ENCODE measurements at regions not wholly inside any gene's neighbourhood (a gene's known extent, or its start where the extent isn't known, plus 50 kb on each side); places are given as distances from the start of the nearest gene placed in this dataset.

DNA sequence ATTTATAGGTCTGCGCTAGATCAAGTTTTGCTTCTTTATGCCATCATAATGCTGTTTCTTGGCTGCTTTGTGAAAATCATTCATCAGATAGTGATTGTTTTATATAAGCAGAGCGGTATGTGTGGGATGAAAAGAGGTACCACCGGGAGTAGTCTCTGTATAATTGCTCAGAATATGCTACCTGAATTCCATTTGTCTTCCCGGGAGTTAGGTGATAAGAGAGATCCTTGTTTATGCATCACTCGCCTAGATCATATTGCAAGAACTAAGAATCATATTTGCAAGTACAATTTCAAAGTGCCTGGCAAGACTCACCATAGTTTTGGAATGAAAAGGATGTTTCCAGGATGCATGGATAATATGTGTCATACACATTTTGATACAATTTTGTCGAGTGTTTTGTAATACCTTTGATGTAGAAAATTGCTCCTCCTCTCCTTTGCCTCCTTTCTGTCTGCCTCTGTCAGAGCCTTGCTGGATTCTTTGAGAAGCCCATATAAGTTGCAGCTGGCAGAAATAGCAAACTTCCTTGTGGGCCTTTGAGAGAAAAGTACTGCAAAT, 1306.0 kb upstream of the SLC10A2 start:
- Histone ChIP-seq H3K4me3 (ENCODE audit: insufficient read length, low read depth) (no peak overlapping the region), H3K9ac (ENCODE audit: insufficient read length, low read depth) (no peak overlapping the region), H3K36me3 (ENCODE audit: insufficient read depth, insufficient read length, low read length) (no peaks in the 10 kb centered on the region), H3K27me3 (ENCODE audit: insufficient read depth, insufficient read length) (no peaks in the 10 kb centered on the region), H3K9me3 (ENCODE audit: insufficient read depth, low read length) (no peaks in the 10 kb centered on the region), H3K4me1 (ENCODE audit: insufficient read depth, insufficient read length) (no peaks in the 10 kb centered on the region)
- TF ChIP-seq ZNF274 (IDR thresholded peaks at IDR 0.05; ENCODE audit: low read depth, low read length), result no peak
- no peak for TF ChIP-seq SUZ12 (IDR thresholded peaks at IDR 0.05; ENCODE audit: extremely low read depth, insufficient read depth, insufficient read length)
- no peak for TF ChIP-seq YY1 (IDR thresholded peaks at IDR 0.05; ENCODE audit: insufficient read depth, insufficient read length)
- DNase-seq (ENCODE audit: low read depth, low spot score), result no peak

DNA sequence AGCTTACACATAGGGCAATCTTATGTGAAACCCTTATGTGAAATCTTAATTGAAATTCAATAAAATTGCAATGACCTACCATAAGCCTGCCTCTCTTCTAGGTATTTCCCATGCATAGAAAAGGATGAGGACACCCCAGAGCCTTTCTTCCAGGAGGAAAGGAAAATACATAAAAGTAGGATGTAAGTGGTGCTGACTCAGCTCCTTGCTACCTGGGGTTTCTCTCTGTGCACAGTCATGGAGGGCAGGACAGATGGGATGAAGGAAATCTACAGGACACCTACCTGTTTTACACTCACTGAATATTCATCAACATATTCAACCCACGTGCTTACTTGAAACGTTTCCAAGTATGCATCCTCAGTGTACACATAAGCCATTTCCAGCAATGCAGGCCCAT, 1299.2 kb upstream of the SLC10A2 start:
- Histone ChIP-seq H3K36me3 (ENCODE audit: insufficient read depth, insufficient read length, low read length) (no peaks in the 10 kb centered on the region), H3K4me1 (ENCODE audit: insufficient read depth, insufficient read length) (no peaks in the 10 kb centered on the region), H3K9ac (ENCODE audit: insufficient read length, low read depth) (no peak overlapping the region), H3K4me3 (ENCODE audit: insufficient read length, low read depth) (no peak overlapping the region), H3K9me3 (ENCODE audit: insufficient read depth, low read length) (no peaks in the 10 kb centered on the region), H3K27me3 (ENCODE audit: insufficient read depth, insufficient read length) (no peaks in the 10 kb centered on the region)
- DNase-seq (ENCODE audit: low read depth, low spot score), result no peak
- no peak for TF ChIP-seq SUZ12 (IDR thresholded peaks at IDR 0.05; ENCODE audit: extremely low read depth, insufficient read depth, insufficient read length)
- no peak for TF ChIP-seq ZNF274 (IDR thresholded peaks at IDR 0.05; ENCODE audit: low read depth, low read length)
- no peak for TF ChIP-seq YY1 (IDR thresholded peaks at IDR 0.05; ENCODE audit: insufficient read depth, insufficient read length)

DNA sequence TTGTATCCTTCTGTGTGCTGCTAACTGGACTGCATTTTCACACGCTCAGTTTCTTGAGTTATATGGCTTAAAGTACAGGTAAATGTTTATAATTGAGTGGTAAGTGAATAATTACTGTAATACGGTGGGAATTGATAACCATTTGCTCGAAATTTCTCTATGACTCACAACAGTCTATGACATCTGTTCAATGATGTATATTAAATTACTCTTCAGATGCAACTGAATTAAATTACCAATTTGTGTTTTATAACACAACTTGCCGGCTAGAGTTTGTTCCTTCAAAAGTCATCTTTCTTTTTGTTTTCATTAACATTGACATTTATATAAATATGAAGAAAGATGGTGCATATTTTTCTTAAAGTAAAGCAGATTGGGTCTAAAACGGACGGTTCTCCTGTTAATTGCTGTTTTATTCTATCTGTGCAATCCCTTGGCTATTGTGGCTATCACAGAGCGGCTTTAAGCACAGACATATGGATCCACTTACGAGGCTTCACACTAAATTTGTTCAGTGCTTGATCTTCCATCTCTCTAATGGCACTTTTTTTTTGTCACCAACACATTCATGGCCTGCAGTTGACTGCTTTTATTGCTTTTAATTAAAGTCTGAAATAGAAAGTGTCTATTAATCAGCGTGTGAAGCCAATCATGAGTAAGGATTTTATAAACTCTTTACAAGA, 1291.6 kb upstream of the SLC10A2 start:
- H3K4me1 ChIP-seq (ENCODE audit: insufficient read depth, insufficient read length), result no peaks in the 10 kb centered on the region
- no peaks in the 10 kb centered on the region for H3K36me3 ChIP-seq (ENCODE audit: insufficient read depth, insufficient read length, low read length)
- H3K9me3 ChIP-seq (ENCODE audit: insufficient read depth, low read length), result no peaks in the 10 kb centered on the region
- TF ChIP-seq SUZ12 (IDR thresholded peaks at IDR 0.05; ENCODE audit: extremely low read depth, insufficient read depth, insufficient read length), result no peak
- TF ChIP-seq ZNF274 (IDR thresholded peaks at IDR 0.05; ENCODE audit: low read depth, low read length), result no peak
- no peak for TF ChIP-seq YY1 (IDR thresholded peaks at IDR 0.05; ENCODE audit: insufficient read depth, insufficient read length)
- no peak for DNase-seq (ENCODE audit: low read depth, low spot score)
- H3K27me3 ChIP-seq (ENCODE audit: insufficient read depth, insufficient read length), result no peaks in the 10 kb centered on the region
- H3K9ac ChIP-seq (ENCODE audit: insufficient read length, low read depth), result no peak overlapping the region
- H3K4me3 ChIP-seq (ENCODE audit: insufficient read length, low read depth), result no peak overlapping the region

DNA sequence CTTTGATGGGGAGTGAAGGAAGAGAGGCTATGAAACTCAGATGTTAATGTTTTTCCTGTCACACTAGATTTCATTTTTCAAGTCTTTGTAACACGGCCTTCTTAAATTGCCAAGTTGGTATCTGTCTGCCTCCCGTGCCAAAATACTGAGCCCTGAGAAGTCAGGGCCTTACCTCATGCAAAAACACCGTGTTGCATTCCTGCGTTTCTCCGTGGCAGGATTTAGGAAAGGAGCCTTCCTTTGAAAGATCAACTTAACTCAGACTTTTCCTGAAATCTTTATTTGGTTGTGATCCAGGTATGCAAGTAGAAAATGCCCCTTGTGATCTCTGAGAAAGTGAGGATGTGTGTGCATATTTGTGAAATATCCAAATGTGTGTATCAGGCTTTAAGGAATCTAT, 1291.0 kb upstream of the SLC10A2 start:
- Histone ChIP-seq H3K9me3 (ENCODE audit: insufficient read depth, low read length) (no peaks in the 10 kb centered on the region), H3K4me1 (ENCODE audit: insufficient read depth, insufficient read length) (no peaks in the 10 kb centered on the region), H3K36me3 (ENCODE audit: insufficient read depth, insufficient read length, low read length) (no peaks in the 10 kb centered on the region), H3K27me3 (ENCODE audit: insufficient read depth, insufficient read length) (no peaks in the 10 kb centered on the region), H3K9ac (ENCODE audit: insufficient read length, low read depth) (no peak overlapping the region), H3K4me3 (ENCODE audit: insufficient read length, low read depth) (no peak overlapping the region)
- peak; percentile 2 for DNase-seq (ENCODE audit: low read depth, low spot score)
- TF ChIP-seq ZNF274 (IDR thresholded peaks at IDR 0.05; ENCODE audit: low read depth, low read length), result no peak

DNA sequence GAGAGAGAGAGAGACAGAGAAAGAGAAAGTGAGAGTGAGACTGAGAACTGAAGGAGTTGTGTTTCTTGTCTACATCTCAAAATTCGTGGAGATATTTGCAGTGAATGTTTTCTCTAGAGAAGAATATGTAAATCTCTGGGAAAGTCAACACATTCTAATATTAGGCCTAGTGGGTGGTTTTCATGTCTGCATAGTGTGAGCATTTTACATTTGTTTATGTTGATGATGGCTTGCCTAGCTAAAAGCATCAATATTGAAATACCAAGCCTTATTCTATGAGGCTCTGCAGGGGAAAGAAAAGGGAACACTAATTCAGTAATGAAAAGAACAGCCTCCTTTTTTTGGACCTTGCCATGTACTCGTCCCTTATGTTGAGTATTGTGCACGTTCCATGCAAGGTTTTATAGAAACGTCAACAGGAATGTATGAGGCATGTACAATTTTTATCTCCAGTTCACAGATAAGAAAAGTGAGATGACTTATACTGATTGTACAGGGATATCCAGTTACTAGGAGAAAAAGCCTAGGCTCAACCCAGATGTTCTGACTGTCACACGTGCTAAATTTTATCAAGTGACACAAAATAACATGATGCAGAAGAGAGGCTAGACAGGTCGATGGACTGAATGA, 1288.9 kb upstream of the SLC10A2 start:
- DNase-seq (ENCODE audit: low read depth, low spot score), result no peak
- Histone ChIP-seq H3K27me3 (ENCODE audit: insufficient read depth, insufficient read length) (no peaks in the 10 kb centered on the region), H3K36me3 (ENCODE audit: insufficient read depth, insufficient read length, low read length) (no peaks in the 10 kb centered on the region), H3K9ac (ENCODE audit: insufficient read length, low read depth) (no peak overlapping the region), H3K4me1 (ENCODE audit: insufficient read depth, insufficient read length) (no peaks in the 10 kb centered on the region), H3K4me3 (ENCODE audit: insufficient read length, low read depth) (no peak overlapping the region), H3K9me3 (ENCODE audit: insufficient read depth, low read length) (no peaks in the 10 kb centered on the region)
- TF ChIP-seq ZNF274 (IDR thresholded peaks at IDR 0.05; ENCODE audit: low read depth, low read length) (no peak), YY1 (IDR thresholded peaks at IDR 0.05; ENCODE audit: insufficient read depth, insufficient read length) (no peak), SUZ12 (IDR thresholded peaks at IDR 0.05; ENCODE audit: extremely low read depth, insufficient read depth, insufficient read length) (no peak)

DNA sequence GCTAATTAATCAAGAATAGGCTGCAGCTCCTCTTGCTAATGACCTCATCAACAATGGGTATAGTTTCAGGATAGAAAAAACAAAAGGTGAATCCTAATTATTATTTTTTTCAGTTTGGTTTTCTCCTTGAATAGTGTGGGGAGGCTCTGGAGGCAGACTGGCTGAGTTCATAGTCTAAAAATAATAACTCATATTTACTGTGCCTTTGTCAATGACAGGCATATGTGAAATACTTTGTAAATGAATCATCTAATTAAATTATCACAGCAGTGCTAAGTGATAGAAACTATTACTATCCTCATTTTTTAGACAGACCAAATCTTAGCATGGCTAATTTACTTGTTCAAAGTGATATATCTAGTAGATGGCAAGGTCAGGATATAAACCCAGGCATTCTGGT, 1261.0 kb upstream of the SLC10A2 start:
- TF ChIP-seq ZNF274 (IDR thresholded peaks at IDR 0.05; ENCODE audit: low read depth, low read length), result no peak
- no peak for TF ChIP-seq SUZ12 (IDR thresholded peaks at IDR 0.05; ENCODE audit: extremely low read depth, insufficient read depth, insufficient read length)
- no peak for TF ChIP-seq YY1 (IDR thresholded peaks at IDR 0.05; ENCODE audit: insufficient read depth, insufficient read length)
- no peaks in the 10 kb centered on the region for H3K36me3 ChIP-seq (ENCODE audit: insufficient read depth, insufficient read length, low read length)
- H3K4me1 ChIP-seq (ENCODE audit: insufficient read depth, insufficient read length), result no peaks in the 10 kb centered on the region
- H3K9me3 ChIP-seq (ENCODE audit: insufficient read depth, low read length), result no peaks in the 10 kb centered on the region
- H3K4me3 ChIP-seq (ENCODE audit: insufficient read length, low read depth), result no peak overlapping the region
- no peak for DNase-seq (ENCODE audit: low read depth, low spot score)
- H3K9ac ChIP-seq (ENCODE audit: insufficient read length, low read depth), result no peak overlapping the region
- no peaks in the 10 kb centered on the region for H3K27me3 ChIP-seq (ENCODE audit: insufficient read depth, insufficient read length)

DNA sequence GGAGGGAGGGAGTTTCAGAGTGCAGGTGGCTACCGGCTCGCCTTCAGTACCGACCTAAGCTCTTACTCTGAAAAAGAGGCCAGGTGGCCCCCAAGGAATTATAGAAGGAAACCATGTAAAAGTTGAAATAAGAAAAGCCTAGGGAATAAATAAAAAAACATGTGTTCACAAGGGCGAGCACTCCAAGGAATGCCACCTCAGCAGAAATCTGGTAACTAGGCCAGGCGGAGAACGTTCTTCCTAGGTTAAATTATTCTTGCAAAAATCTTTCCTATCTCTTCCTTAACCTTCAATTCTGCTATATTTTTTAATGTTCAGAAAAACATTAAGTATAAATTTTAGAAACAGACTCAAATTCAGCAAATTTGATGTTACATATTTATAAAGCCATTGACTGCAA, 1260.3 kb upstream of the SLC10A2 start:
- Histone ChIP-seq H3K9ac (ENCODE audit: insufficient read length, low read depth) (no peak overlapping the region), H3K4me1 (ENCODE audit: insufficient read depth, insufficient read length) (no peaks in the 10 kb centered on the region), H3K36me3 (ENCODE audit: insufficient read depth, insufficient read length, low read length) (no peaks in the 10 kb centered on the region)

More for the DNA sequence above, 1260.3 kb upstream of the SLC10A2 start:
- H3K9me3 ChIP-seq (ENCODE audit: insufficient read depth, low read length), result no peaks in the 10 kb centered on the region
- TF ChIP-seq ZNF274 (IDR thresholded peaks at IDR 0.05; ENCODE audit: low read depth, low read length), result no peak
- TF ChIP-seq SUZ12 (IDR thresholded peaks at IDR 0.05; ENCODE audit: extremely low read depth, insufficient read depth, insufficient read length), result no peak
- TF ChIP-seq YY1 (IDR thresholded peaks at IDR 0.05; ENCODE audit: insufficient read depth, insufficient read length), result no peak
- H3K4me3 ChIP-seq (ENCODE audit: insufficient read length, low read depth), result no peak overlapping the region
- no peak for DNase-seq (ENCODE audit: low read depth, low spot score)
- H3K27me3 ChIP-seq (ENCODE audit: insufficient read depth, insufficient read length), result no peaks in the 10 kb centered on the region
